ENCODE measurements at regions not wholly inside any gene's neighbourhood (a gene's known extent, or its start where the extent isn't known, plus 50 kb on each side); places are given as distances from the start of the nearest gene placed in this dataset.
A peak's percentile ranks its signal among the peaks of the same experiment; 100 is the strongest.
"Not testable (repeated sequence)": the region's sequence is repeated elsewhere in the genome, so short reads cannot be mapped to it uniquely, and the experiment has no call there.

DNA sequence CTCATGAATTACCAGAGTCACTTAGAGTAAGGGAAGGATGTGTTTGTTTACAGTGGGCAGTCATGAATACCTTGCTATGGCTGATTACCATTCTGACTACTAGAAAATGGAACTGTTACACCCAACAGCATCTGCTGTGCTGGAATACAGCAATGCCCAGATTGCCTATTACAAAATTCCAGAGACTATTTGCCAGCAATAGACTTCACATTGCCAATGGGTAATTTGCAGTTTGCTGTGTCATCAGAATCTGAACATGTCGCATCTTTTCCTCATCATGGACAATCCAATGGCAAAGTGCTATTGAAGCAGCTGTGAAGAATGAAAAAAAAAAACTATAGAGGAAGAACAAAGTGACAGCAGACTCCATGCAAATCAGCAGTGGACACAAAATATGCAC is 356.6 kb downstream of the CXXC4 start:
- no peak for DNase-seq (ENCODE audit: low spot score)

DNA sequence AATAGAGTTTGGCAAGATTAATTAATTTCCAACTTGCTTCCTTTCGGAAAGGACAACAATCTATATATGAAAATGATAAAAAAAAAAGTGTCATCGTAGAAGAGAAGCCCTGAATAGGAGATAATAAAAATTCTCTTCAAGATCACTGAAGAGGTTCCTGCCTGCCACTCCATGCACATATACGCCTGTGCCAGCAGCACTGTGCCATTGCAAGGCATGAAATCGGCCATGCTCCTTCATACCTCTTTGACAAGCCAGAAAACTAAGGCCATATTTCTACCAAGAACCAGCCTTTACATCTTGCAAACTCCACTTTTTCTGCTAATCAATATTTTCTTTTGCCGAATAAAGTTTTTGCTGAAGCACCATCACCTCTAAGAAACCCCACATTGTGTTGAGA is 365.5 kb downstream of the CXXC4 start:
- no peak for DNase-seq (ENCODE audit: low spot score)

DNA sequence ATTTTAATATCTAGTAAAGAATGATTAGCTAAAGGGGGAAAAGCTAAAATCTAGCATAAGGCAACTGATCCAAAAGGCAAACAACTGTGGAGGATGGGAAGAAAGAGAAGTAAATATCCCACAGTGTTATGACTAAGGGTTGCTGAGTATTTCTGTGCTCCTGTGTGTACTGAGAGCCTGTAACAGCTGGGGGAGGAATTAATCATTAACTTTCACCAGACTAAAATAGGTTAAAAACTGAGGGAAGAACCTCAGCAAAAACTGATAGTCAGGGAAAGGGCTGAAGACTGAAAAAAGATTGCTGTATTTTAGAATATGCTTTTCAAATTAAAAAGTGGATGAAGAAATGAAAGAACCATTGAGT is 365.9 kb downstream of the CXXC4 start:
- DNase-seq (ENCODE audit: low spot score) = peak; percentile 1

DNA sequence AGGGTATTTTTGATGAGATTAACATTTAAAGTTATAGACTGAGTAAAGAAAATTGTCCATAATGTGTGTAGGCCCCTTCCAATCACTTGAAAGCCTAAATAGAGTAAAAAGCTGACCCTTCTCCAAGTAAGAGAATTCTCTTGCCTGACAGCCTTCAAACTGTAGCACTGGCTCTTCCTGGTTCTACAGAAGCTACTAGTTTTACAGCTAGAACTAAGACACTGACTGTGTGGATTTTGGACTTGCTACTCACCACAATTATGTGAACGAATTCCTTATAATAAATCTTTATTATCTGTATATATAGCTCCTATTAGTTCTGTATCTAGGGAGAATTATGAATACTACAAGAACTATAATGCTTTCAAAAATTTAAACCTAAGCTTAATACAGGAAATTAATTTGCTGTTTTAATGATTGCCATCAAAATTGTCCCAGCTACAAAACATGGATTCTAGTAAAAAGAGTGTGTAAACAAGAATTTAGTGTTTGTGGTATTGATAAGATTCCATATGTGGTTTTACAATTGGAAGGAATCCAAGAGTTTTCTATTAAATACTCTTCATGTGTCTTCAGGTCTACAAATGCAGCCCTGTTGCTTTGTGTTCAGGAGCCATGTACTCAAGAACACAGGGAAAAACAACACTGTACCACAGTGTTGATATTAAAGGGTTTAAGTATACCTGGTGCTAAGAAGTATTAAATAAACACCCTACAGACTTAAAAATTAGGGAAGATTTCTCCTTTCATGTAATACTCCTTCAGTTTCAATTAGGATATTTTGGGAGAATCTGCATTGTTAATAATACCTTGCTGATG is 366.5 kb downstream of the CXXC4 start:
- no peak for DNase-seq (ENCODE audit: low spot score)

DNA sequence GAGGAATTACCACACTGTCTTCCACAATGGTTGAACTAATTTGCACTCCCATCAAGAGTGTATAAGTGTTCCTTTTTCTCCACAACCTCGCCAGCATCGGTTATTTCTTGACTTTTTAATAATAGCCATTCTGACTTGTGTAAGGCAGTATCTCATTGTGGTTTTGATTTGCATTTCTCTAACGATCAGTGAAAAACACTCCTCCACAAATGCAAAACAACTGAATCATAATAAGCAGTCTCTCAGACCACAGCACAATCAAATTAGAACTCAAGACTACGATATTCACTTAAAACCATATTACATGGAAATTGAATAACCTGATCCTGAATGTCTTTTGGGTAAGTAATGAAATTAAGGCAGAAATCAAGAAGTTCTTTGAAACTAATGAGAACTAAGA is 371.7 kb downstream of the CXXC4 start:
- DNase-seq (ENCODE audit: low spot score) = no peak

DNA sequence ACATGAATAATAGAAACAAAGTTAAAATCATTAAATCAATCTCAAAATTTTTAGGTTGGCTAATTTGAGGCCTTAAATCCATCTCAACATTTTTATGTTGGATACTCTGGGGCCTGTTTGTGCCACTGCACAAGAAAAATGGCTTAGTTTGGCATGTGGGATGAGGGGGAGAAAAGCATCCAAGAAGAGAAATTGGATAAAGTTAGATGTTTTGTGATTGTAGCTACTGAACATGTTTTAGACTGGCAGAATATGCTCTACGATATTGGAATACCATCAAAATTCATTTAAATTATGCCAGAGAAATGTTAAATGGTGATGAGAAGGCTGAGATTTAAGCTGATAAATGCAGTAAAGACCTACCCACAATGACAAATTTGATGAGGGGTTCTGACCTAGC is 376.9 kb downstream of the CXXC4 start:
- DNase-seq (ENCODE audit: low spot score) = no peak

DNA sequence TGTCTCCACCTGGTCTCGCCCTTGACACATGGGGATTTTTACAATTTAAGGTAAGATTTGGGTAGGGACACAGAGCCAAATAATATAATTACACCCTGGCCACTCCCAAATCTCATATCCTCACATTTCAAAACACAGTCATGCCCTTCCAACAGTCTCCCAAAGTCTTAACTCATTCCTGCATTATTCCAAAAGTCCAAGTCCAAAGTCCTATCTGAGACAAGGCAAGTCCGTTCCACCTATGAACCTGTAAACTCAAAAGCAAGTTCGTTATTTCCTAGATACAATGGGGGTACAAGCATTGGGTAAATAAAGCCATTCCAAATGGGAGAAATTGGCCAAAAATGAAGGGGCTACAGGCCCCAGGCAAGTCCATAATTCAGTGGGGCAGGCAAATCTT is 380.8 kb downstream of the CXXC4 start:
- no peak for DNase-seq (ENCODE audit: low spot score)

DNA sequence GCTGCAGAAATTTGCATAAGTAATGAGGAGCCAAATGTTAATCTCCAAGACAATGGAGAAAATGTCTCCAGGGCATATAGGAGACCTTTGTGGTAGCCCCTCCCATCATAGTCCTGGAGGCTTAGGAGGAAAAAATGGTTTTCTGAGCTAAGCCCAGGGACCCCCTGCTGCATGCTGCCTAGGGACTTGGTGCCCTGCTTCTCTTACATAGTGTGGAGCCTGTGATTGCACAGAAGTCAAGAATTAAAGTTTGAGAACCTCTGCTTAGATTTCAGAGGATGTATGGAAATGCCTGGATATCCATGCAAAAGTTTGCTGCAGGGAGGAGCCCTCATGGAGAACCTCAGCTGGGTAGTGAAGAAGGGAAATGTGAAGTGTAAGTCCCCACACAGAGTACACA is 379.4 kb upstream of the TACR3 start:
- no peak for DNase-seq (ENCODE audit: low spot score)

DNA sequence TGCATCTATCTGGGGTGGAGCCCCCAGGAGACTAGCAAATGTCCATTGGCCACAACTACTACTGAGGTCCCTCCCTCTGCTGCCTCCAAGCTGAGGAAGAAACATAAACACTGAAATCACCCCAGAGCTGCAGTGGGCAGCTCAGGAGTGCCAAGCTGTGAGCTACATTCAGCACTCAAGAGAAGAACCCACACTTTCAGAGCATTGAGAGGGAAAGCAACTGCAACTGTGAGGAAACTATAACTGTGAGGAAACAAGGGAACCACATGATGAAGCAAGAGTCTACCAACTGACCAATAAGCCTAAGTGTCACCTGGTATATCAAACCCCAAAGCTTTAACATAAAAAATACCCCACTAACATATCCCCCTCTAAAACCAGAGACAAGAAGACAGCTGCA is 373.5 kb upstream of the TACR3 start:
- no peak for DNase-seq (ENCODE audit: low spot score)

DNA sequence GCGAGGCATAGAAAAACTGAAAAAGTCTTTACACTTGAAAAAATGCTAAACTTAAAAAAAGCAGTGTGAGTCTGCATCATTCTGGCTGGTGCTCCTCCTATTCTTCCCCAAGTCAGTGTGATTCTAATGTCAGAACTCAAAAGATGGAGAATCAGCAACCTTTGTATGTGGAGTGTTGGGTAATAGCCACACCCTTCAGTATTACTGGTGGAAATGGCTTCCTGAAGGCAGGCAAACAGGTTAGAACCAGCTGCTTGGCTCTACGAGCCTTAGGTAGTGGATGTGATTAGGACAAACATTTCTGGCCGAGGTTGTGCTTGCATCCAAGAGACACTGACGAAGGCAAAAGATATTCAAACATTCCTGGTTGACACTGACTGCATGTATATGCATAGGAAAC is 353.4 kb upstream of the TACR3 start:
- no peak for DNase-seq (ENCODE audit: low spot score)

DNA sequence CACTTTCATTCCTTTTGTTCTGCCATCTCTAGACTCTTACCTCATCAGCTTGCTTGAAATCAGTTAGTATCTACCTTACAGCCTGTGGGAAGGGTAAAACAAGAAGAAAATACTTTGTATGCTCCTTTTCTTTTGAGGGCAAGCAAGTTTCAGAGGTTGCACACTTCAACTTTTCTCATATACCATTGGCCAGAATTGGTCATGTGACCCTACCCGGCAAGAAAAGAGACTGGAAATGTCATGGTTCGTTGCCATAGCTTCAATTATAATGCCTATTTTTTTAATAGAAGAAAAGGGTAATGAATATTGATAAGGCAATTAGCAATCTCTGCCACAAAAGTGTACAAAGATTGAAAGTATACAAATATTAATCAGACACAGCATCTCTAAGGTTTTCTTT is 346.7 kb upstream of the TACR3 start:
- no peak for DNase-seq (ENCODE audit: low spot score)

DNA sequence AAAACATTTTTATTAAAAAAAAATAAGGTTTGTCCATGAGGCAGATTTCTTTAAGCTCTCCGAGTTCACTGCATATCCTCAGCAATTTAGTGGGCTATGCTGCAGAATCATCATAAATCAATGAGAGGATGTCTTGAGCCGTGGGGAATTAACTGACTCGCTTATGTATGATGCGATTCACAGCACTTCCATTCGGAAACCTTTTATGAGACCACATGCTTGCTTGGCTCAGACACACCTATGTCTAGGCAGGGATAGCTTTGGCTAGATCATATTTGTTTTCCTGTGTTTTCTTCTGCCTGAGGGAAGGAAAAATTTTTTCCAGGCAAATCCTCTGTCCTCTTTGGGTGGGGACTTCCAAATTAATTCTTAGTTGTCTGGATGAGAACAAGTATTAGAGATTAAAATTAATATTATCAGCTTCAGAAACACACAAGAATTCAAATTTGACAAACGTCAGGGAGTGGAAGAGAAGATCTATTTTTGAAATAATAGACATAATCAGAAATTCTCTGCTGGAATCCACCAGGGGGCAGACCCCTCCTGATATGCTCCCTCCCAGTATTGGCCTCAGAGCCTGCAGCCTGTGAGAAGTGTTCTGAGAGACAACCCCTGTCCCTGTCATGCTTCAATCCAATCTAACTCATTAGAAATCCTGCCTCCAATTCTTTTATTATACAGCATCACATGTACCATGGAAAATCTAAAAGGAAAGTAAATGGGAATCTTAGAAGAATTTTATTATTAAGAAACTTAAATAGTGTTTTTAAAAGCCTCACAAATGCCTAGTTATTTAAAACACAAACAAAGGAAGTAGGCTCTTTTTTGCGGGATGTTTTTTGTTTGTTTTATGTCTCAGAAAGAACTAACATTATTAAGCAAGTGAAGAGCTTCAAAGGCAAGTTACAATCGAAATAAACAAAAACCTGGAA is 345.1 kb upstream of the TACR3 start:
- peak; percentile 85 for DNase-seq (ENCODE audit: low spot score)

DNA sequence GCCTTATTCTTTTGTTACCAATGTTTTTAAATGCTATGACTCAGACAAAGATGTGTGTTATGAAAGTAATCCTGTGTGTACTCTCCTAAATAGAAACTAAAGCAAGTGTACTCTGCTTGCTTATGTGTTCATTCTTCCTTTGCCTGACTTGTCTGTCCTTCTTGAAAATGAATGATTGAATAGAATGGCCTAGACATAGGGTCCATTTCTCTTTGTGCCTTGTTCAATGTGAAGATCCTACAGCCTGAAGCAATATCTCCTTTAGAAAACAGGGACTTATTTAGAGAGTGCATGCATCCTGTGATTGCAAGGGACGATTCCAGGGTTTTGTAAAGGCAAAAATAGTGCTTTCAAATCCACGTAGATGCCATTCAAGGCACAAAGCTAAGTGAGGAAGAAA is 343.6 kb upstream of the TACR3 start:
- DNase-seq (ENCODE audit: low spot score) = no peak

DNA sequence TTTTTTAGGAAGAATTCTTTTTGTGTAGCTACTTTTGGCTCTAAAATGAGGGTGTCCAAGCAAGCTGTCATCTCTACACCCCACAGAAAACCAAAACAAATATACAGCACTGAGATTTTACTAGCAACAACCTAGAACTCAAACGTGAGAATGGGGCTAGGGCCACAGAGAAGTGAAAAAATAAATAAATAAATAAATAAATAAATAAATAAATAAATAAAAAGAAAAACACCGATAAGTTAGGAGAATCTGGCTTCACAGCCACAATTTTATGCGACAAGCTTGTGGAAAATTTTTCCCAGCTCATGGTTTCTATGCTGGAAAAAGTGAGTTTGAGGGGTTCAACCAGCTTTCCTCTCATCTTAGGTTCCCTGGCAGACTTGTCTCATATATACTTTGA is 324.6 kb upstream of the TACR3 start:
- no peak for DNase-seq (ENCODE audit: low spot score)

DNA sequence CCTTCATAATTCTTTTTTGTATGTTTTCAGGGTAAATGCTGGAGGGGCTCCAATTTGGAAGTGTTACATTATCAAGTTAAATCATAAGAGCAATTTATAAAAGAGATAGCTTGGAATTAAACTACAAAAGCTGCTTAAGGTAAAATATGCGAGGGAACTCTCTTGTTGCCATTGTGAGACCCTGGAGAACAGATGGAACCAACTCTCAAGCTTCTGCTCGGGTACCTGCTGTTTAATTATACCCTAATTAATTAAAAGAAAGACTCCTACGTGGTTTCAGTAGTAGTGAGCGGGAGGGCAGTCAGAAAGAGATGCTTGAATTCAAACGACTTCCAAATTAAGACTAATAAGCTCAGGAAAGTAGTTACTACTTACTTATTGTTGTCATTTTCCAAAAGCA is 313.1 kb upstream of the TACR3 start:
- no peak for DNase-seq (ENCODE audit: low spot score)

DNA sequence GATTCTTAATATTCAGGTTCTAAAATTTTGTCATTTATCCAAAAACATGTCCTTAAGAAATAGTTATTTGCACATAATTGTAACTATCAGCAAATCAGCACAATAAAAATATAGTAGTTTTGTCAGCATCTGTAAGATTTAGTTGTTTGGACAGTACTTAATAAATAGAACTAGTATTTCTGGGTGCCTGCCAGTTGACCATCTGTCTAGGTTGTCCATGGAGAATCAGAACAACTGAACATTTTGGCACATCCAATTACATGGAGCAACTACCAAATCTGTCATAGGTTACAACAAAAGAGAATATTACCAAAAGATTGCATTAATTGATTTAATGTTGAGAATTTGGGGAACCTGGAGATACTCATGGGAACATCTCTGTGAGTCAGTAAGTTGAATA is 305.5 kb upstream of the TACR3 start:
- DNase-seq (ENCODE audit: low spot score) = no peak

DNA sequence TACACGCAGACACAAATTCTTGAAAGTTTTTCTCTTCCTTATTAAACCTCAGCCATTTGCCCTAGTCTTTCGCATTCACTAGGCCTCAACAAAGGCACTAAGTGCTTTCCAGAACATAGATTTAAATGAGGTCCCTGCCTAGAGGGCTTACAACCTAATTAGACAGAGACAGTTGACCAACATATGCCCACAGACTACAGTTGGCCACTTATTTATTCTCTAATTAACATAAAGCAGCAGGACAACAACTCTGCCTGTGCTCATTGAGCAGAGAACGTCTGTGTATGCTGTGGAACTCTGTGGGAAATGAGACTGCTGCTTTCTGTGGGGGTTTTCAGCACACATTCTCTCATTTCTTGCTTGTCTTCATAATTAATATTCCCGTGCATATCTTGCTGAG is 303.0 kb upstream of the TACR3 start:
- DNase-seq (ENCODE audit: low spot score) = no peak

DNA sequence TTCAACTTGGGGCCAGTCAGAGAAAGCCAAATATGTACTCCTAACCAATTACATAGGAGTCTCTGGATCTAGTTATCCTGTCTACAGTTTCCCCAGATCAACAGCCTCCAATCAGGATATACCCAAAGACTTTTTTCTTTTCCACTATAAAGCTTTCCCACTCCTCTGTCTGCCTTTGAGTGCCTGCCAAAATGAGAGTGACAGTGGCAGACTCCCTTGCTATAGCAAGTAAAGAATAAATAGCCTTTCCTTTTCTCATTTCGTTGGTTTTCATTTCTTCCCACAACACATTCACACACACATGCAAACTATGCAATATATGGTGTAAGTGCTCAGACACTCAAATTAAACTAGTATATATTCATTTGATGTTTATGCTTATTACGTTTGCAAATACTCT is 302.4 kb upstream of the TACR3 start:
- DNase-seq (ENCODE audit: low spot score) = no peak

DNA sequence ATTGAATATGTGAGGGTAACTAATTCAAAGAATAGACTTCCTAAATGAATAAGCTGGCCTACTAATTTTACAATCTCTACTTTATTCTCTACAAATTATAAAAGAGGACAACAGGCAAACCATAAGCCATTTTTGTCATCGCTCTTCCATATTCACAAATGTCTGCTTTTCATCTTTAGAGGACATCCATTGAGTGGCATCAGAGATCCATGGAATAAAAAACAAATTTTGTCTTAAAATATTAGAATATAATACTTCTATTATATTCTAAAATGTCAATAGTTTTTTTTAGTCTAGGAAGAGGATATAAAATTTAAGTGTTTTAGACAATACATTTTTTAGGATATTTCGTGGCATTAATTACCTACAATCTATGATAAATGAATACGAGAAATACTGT is 300.9 kb upstream of the TACR3 start:
- DNase-seq (ENCODE audit: low spot score) = no peak

DNA sequence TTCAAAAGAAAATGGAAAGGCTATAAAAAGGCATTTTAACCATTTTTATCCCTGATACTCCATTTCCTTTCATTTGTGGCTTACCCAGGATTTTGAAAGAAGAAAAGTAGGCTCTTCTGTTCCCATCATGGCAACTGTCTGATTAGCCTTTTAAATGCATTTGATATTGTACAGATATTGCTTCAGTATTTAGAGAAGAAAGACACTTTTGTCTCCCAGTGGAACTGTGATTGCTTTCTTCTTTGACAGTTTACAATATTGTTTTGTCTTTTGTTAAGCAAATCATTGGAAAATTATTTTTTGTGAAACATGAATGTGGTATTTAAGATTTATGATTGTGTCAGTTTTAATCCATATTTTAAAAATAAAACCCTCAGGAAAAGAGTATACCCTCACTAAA is 297.4 kb upstream of the TACR3 start:
- DNase-seq (ENCODE audit: low spot score) = peak; percentile 18

DNA sequence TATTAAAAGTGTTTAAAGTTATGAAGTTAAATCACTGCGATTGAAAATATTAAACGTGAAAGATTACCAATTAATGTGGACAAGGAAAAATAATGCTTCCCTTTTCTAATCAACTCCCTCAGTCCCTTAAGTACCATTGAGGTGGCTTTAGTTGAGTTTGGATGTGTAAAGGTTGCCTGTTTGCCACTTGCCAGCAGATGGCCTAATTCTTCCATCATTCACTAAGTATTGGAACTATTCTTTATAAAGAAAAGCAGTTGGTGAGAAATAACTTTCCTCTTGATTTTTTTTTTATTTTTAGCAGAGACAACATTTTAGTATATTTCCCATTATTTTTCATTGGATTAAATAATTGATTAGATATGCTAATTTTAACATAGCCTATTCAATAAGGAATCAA is 295.9 kb upstream of the TACR3 start:
- peak; percentile 45 for DNase-seq (ENCODE audit: low spot score)

DNA sequence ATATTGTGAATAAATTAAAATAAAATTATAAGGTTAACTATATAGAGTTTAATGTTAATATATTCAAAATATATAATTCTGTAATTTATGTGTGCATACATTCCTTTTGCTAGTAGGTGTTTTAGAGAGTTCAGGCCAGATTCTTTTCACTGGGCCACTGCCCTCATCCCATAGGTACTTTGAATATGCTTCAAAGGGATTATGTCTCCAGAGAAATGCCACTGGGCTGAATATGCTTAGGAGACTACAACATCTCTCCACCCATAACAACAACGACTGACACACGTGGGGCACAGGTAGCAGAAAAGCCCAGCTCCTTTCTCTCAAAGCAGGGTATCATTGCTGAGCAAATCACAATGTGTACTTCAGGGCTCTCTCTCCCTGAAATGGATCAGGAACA is 290.9 kb upstream of the TACR3 start:
- no peak for DNase-seq (ENCODE audit: low spot score)

DNA sequence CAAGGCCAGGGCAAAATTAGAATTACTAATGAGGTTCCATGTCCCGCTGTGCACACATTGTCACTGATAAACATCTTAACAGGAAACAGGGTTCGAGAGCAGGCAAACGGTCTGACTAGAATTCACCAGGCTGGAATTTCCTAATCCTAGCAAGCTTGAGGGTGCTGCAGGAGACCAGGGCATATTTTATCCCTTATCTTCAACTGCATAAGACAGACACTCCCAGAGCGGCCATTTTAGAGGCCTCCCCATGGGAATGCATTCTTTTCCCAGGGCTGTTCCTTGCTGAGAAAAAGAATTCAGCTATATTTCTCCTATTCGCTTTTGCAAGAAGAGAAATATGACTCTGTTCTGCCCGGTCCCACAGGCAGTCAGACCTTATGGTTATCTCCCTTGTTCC is 282.5 kb upstream of the TACR3 start:
- not testable (repeated sequence) for DNase-seq (ENCODE audit: low spot score)

DNA sequence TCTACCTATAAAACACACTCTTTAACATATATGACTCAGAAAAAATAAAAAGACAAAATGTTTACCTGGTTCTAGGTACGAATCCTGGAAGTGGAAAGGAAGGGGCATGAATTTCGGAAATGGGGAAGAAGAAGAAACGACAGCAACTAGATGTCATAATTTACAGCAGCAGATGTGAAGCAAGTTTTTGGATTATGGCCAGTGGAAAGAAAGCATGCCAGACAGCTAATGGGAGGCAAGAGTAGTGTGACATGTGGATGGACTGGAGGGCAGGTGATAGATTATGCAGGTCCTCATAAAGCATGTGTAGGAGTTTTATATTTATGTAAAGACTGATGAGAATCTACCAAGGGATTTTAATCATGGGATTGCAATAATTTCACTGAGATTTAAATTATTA is 279.0 kb upstream of the TACR3 start:
- no peak for DNase-seq (ENCODE audit: low spot score)

Data from putamen (tissue), 1 donor.